Motor neuron (in vitro differentiated cells): ENCODE measurements at regions not wholly inside any gene's neighbourhood (a gene's known extent, or its start where the extent isn't known, plus 50 kb on each side); places are given as distances from the start of the nearest gene placed in this dataset.

Source experiments
- ATAC-seq, 8 experiments: fragments of 200-7000 bp; cut with Tn5 transposase; replicated peaks in 6 of 8; 2 replicates each; pipeline ENCODE4 v1.8.0; 2021; ENCODE audit warnings: mild to moderate bottlenecking in 8 of 8, moderate library complexity in 8 of 8
- H3K27ac ChIP-seq, 2 donors: fragments of 250-450 bp; sonication (Bioruptor Pico); 2 replicates each; pipeline ENCODE4 v1.9.0; 2021; ENCODE audit warnings: antibody characterized with exemption in 2 of 2, mild to moderate bottlenecking in 2 of 2, moderate library complexity in 1 of 2
- H3K4me1 ChIP-seq, 2 donors: fragments of 250-450 bp; sonication (Bioruptor Pico); replicated peaks in 1 of 2; 2 replicates each; pipeline ENCODE4 v1.6.1; 2021; ENCODE audit warnings: antibody characterized with exemption in 2 of 2, mild to moderate bottlenecking in 2 of 2, moderate library complexity in 1 of 2
- H3K4me3 ChIP-seq, 5 donors: fragments of 250-450 bp; sonication (Bioruptor Pico); 2 replicates each; pipeline ENCODE4 v1.9.0; 2021; ENCODE audit warnings: antibody characterized with exemption in 5 of 5, mild to moderate bottlenecking in 5 of 5, moderate library complexity in 4 of 5
- WGBS, 10 experiments: fragments of 450-650 bp; shearing (Covaris generic); methylation state at CpG; one replicate each; pipeline ENCODE4 v1.0.0; 2022; 5-methylcytosine and 5-hydroxymethylcytosine counted together
- in situ Hi-C, 9 experiments: fragments of 400-800 bp; cut with MboI; loops; one replicate each; pipeline ENCODE4 v1.15.0; 2021; ENCODE audit warnings: low sequenced_read_pairs in 9 of 9, low pct_unique_long_range_greater_than_20kb in 2 of 9; ENCODE audit not compliant: unreplicated experiment in 9 of 9

GRCh38 chrX:7272346-7272745 lies 124.4 kb upstream of the PUDP start:
- Histone ChIP-seq H3K27ac (no peak overlapping the region), H3K4me3 (no peak overlapping the region), H3K4me1 (peaks cover 0 to 7% of the 10 kb centered on the region in 2 donors)
- ATAC-seq = peak in 2 of 8 experiments; percentile 55 to 59
- 60 to 100% (median 83%) methylated on average over 1 to 4 of the region's 6 CpGs; no CpG with 5 or more reads in 3 of the 10 experiments for WGBS, 10 experiments
- in situ Hi-C loops = no loop called here

GRCh38 chrX:7270933-7271332 lies 123.0 kb upstream of the PUDP start:
- ATAC-seq = no peak
- in situ Hi-C loops = no loop called here
- no peak overlapping the region for H3K27ac ChIP-seq
- no peak overlapping the region for H3K4me3 ChIP-seq
- WGBS, 10 experiments = 61 to 100% (median 79%) methylated on average over 1 to 3 of the region's 3 CpGs; no CpG with 5 or more reads in 2 of the 10 experiments
- peaks cover 0 to 7% of the 10 kb centered on the region in 2 donors for H3K4me1 ChIP-seq

GRCh38 chrX:7269991-7270390 lies 122.0 kb upstream of the PUDP start:
- in situ Hi-C loops = no loop called here
- H3K27ac ChIP-seq = no peak overlapping the region
- no peak overlapping the region for H3K4me3 ChIP-seq
- WGBS, 10 experiments = 33 to 83% (median 56%) methylated on average over 1 to 3 of the region's 3 CpGs; no CpG with 5 or more reads in 5 of the 10 experiments
- peaks cover 0 to 7% of the 10 kb centered on the region in 2 donors for H3K4me1 ChIP-seq
- ATAC-seq = peak in 5 of 8 experiments; percentile 16 to 80 (median 71)

- Histone ChIP-seq H3K4me1 (peaks cover 0 to 7% of the 10 kb centered on the region in 2 donors), H3K27ac (no peak overlapping the region), H3K4me3 (no peak overlapping the region)
- 56 to 100% (median 100%) methylated on average over 1 to 3 of the region's 5 CpGs; no CpG with 5 or more reads in 7 of the 10 experiments for WGBS, 10 experiments
- in situ Hi-C loops = no loop called here
- peak in 3 of 8 experiments; percentile 44 to 61 (median 61) for ATAC-seq
These were observed 121.6 kb upstream of the PUDP start for GRCh38 chrX:7269589-7269988.

- WGBS, 10 experiments = no CpG with 5 or more reads among the region's 1 CpG
- ATAC-seq = peak in 4 of 8 experiments; percentile 18 to 58 (median 42)
- Histone ChIP-seq H3K27ac (no peak overlapping the region), H3K4me1 (peaks cover 0 to 7% of the 10 kb centered on the region in 2 donors), H3K4me3 (no peak overlapping the region)
- in situ Hi-C loops = no loop called here
These were observed 118.3 kb upstream of the PUDP start for GRCh38 chrX:7266288-7266687.

GRCh38 chrX:7264399-7264798 lies 116.4 kb upstream of the PUDP start:
- in situ Hi-C loops = no loop called here
- 100% methylated on average over 1 of the region's 2 CpGs; no CpG with 5 or more reads in 9 of the 10 experiments for WGBS, 10 experiments
- no peak overlapping the region for H3K4me3 ChIP-seq

GRCh38 chrX:7263961-7264360 lies 116.0 kb upstream of the PUDP start:
- no peak overlapping the region for H3K27ac ChIP-seq
- ATAC-seq = peak in 1 of 8 experiments; percentile 29
- no peak overlapping the region for H3K4me3 ChIP-seq
- WGBS, 10 experiments = 40 to 87% (median 75%) methylated on average over 1 to 3 of the region's 3 CpGs; no CpG with 5 or more reads in 7 of the 10 experiments
- H3K4me1 ChIP-seq = no peaks in the 10 kb centered on the region
- in situ Hi-C loops = no loop called here

More at GRCh38 chrX:7264399-7264798, 116.4 kb upstream of the PUDP start:
- Histone ChIP-seq H3K27ac (no peak overlapping the region), H3K4me1 (no peaks in the 10 kb centered on the region)
- ATAC-seq = no peak

- no peak for ATAC-seq
- no peak overlapping the region for H3K4me3 ChIP-seq
- 76 to 100% methylated on average over 2 of the region's 5 CpGs; no CpG with 5 or more reads in 8 of the 10 experiments for WGBS, 10 experiments
- no peaks in the 10 kb centered on the region for H3K4me1 ChIP-seq
- in situ Hi-C loops = no loop called here
- no peak overlapping the region for H3K27ac ChIP-seq
These were observed 115.4 kb upstream of the PUDP start for GRCh38 chrX:7263330-7263729.

- in situ Hi-C loops = no loop called here
- no peaks in the 10 kb centered on the region for H3K4me1 ChIP-seq
- ATAC-seq = no peak
- no peak overlapping the region for H3K4me3 ChIP-seq
- no peak overlapping the region for H3K27ac ChIP-seq
These were observed 114.6 kb upstream of the PUDP start for GRCh38 chrX:7262551-7262950.

- 43 to 100% (median 90%) methylated on average over 1 to 4 of the region's 5 CpGs; no CpG with 5 or more reads in 4 of the 10 experiments for WGBS, 10 experiments
- Histone ChIP-seq H3K4me3 (no peak overlapping the region), H3K27ac (no peak overlapping the region), H3K4me1 (no peaks in the 10 kb centered on the region)
- ATAC-seq = no peak
- in situ Hi-C loops = no loop called here
These were observed 113.8 kb upstream of the PUDP start for GRCh38 chrX:7261672-7262332.

- ATAC-seq = no peak
- H3K27ac ChIP-seq = no peak overlapping the region
- WGBS, 10 experiments = 88% methylated on average over 3 of the region's 4 CpGs; no CpG with 5 or more reads in 9 of the 10 experiments
- H3K4me3 ChIP-seq = no peak overlapping the region
- no peaks in the 10 kb centered on the region for H3K4me1 ChIP-seq
- in situ Hi-C loops = no loop called here
These were observed 106.2 kb upstream of the PUDP start for GRCh38 chrX:7254144-7254543.

- no peak overlapping the region for H3K27ac ChIP-seq
- H3K4me1 ChIP-seq = no peaks in the 10 kb centered on the region
- ATAC-seq = no peak
- no peak overlapping the region for H3K4me3 ChIP-seq
- in situ Hi-C loops = no loop called here
- 67 to 100% (median 91%) methylated on average over 1 to 2 of the region's 5 CpGs; no CpG with 5 or more reads in 4 of the 10 experiments for WGBS, 10 experiments
These were observed 105.6 kb upstream of the PUDP start for GRCh38 chrX:7253565-7253964.

- Histone ChIP-seq H3K4me3 (no peak overlapping the region), H3K4me1 (no peaks in the 10 kb centered on the region), H3K27ac (no peak overlapping the region)
- WGBS, 10 experiments = 71 to 86% (median 83%) methylated on average over 1 to 5 of the region's 5 CpGs; no CpG with 5 or more reads in 7 of the 10 experiments
- in situ Hi-C loops = no loop called here
- ATAC-seq = no peak
These were observed 104.2 kb upstream of the PUDP start for GRCh38 chrX:7252013-7252610.
